ENCODE measurements at regions not wholly inside any gene's neighbourhood (a gene's known extent, or its start where the extent isn't known, plus 50 kb on each side); places are given as distances from the start of the nearest gene placed in this dataset.

DNA sequence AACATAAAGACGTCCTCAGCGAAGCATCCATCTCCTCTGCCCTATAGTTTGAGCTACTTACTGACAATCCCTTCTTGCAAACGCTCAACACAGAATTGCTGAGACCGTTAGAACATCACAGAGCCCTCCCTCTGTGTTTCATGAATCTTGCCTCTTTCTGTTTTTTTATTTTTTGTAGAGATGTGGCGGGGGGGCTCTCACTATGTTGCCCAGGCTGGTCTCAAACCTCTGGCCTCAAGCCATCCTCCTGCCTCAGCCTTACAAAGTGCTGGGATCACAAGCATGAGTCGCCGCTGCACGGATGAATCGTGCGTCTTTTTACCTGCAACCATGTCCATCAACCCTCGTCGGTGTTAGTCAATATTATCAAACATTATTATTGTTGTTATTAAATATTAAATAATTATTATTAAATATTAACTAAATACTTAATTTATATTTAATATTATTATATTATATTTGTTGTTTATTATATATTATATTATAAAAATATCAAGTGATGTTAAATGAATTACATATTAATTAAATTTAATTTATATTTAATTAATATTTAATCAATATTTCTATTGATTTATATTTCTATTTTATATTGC lies 200.7 kb downstream of the CRLF2 start:
- TF ChIP-seq, protein P1, sequence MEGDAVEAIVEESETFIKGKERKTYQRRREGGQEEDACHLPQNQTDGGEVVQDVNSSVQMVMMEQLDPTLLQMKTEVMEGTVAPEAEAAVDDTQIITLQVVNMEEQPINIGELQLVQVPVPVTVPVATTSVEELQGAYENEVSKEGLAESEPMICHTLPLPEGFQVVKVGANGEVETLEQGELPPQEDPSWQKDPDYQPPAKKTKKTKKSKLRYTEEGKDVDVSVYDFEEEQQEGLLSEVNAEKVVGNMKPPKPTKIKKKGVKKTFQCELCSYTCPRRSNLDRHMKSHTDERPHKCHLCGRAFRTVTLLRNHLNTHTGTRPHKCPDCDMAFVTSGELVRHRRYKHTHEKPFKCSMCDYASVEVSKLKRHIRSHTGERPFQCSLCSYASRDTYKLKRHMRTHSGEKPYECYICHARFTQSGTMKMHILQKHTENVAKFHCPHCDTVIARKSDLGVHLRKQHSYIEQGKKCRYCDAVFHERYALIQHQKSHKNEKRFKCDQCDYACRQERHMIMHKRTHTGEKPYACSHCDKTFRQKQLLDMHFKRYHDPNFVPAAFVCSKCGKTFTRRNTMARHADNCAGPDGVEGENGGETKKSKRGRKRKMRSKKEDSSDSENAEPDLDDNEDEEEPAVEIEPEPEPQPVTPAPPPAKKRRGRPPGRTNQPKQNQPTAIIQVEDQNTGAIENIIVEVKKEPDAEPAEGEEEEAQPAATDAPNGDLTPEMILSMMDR (IDR thresholded peaks at IDR 0.05; ENCODE audit: control extremely low read depth, extremely low read depth, low read depth, missing control alignments), result no peak
- CTCF ChIA-PET, result no interaction called here
- no peak for DNase-seq (ENCODE audit: extremely low spot score)
- POLR2A ChIA-PET, result no interaction called here

DNA sequence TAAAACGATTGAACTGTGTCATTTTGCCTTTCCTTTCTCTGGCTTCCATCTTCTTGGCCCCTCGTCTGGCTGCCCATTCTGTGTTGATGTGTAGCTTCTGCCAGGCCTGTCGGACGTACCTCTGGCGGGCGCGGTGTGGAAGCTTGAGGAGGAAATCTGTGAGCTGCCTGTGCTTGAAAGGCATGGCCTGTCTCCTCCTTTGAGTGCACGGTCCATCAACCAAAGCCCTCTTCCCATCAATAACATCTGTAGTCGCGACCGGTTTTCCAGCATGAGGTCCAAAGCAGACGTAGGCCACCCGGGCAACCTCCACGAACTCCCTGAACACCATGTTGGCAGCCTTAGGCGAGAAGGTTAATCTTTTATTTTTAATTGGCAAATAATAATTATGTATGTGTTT lies 202.7 kb downstream of the CRLF2 start:
- ChIA-PET CTCF (no interaction called here), POLR2A (no interaction called here)
- TF ChIP-seq, protein P1 (IDR thresholded peaks at IDR 0.05; ENCODE audit: control extremely low read depth, extremely low read depth, low read depth, missing control alignments), result no peak
- no peak for DNase-seq (ENCODE audit: extremely low spot score)

- DNase-seq (ENCODE audit: extremely low spot score), result no peak
- CTCF ChIA-PET, result no interaction called here
- TF ChIP-seq, protein P1 (IDR thresholded peaks at IDR 0.05; ENCODE audit: control extremely low read depth, extremely low read depth, low read depth, missing control alignments), result no peak
- POLR2A ChIA-PET, result no interaction called here
Observed at GRCh38 chrX:1006156-1006730, 206.2 kb downstream of the CRLF2 start.

GRCh38 chrX:1002611-1003010 lies 209.8 kb downstream of the CRLF2 start:
- CTCF ChIA-PET, result no interaction called here
- TF ChIP-seq, protein P1 (IDR thresholded peaks at IDR 0.05; ENCODE audit: control extremely low read depth, extremely low read depth, low read depth, missing control alignments), result no peak
- no peak for DNase-seq (ENCODE audit: extremely low spot score)
- POLR2A ChIA-PET, result no interaction called here

- TF ChIP-seq, protein P1 (IDR thresholded peaks at IDR 0.05; ENCODE audit: control extremely low read depth, extremely low read depth, low read depth, missing control alignments), result no peak
- POLR2A ChIA-PET, result no interaction called here
- CTCF ChIA-PET, result no interaction called here
- no peak for DNase-seq (ENCODE audit: extremely low spot score)
Observed at GRCh38 chrX:997631-998137, 214.8 kb downstream of the CRLF2 start.

DNA sequence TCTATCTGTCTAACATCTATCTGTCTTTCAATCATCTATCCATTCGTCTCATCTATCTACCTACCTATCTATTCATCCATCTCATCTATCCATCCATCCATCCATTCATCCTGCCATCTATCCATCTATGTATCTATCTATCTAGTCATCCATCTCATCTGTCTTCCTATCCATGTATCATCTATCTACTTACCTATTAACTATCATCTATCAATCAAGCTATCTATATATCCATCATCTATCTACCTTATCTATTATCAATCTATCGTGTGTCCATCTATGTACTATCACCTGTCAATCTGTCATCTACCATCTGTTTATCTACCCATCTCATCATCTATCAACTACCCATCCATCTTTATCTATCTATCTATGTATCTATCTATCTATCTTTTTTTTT lies 217.7 kb downstream of the CRLF2 start:
- ChIA-PET CTCF (no interaction called here), POLR2A (no interaction called here)
- no peak for DNase-seq (ENCODE audit: extremely low spot score)

More for the DNA sequence above, 217.7 kb downstream of the CRLF2 start:
- TF ChIP-seq, protein P1 (IDR thresholded peaks at IDR 0.05; ENCODE audit: control extremely low read depth, extremely low read depth, low read depth, missing control alignments), result no peak

All from GM10248 (cell line).